ENCODE measurements at regions not wholly inside any gene's neighbourhood (a gene's known extent, or its start where the extent isn't known, plus 50 kb on each side); places are given as distances from the start of the nearest gene placed in this dataset.
"Not testable (repeated sequence)": the region's sequence is repeated elsewhere in the genome, so short reads cannot be mapped to it uniquely, and the experiment has no call there.

- TF ChIP-seq SMC3 (IDR thresholded peaks at IDR 0.05); CBX8 (IDR thresholded peaks at IDR 0.05); CTCF (IDR thresholded peaks at IDR 0.05); MAX (IDR thresholded peaks at IDR 0.05); POLR2A (IDR thresholded peaks at IDR 0.05; ENCODE audit: low read length): not testable (repeated sequence)
These were observed 117.1 kb upstream of the ABI3BP start for GRCh38 chr3:101110295-101110694.
